Ureter (tissue), 1 donor: ENCODE measurements at regions not wholly inside any gene's neighbourhood (a gene's known extent, or its start where the extent isn't known, plus 50 kb on each side); places are given as distances from the start of the nearest gene placed in this dataset.

Source experiments
- DNase-seq: peaks from one replicate; pipeline ENCODE4 v3.0.0-alpha.2; 2020; ENCODE audit warnings: low spot score
- donor health status: DM: yes; HTN: yes; CAD: no.

DNA sequence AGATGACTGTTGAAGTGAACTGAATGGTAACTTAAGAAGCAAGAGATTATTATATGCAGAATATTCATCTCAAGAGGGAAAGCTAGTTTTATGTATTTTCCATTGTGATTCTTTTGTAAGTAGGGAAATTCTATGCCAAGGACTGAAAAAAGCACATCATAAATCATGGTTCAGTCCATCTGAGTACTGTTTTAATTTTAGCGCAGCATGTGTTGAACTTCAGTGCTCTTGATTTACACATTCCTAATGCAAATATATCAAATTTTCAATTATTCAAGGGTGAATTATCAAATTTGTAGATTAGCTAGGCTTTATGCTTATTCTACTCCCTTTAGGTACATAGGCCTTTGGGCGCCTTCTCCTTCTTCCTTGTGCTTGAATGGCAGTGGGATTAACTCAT lies 50.3 kb upstream of the TCF12 start:
- no peak for DNase-seq

- no peak for DNase-seq
Measured at GRCh38 chr15:56866803-56867202, 51.6 kb upstream of the TCF12 start.

DNA sequence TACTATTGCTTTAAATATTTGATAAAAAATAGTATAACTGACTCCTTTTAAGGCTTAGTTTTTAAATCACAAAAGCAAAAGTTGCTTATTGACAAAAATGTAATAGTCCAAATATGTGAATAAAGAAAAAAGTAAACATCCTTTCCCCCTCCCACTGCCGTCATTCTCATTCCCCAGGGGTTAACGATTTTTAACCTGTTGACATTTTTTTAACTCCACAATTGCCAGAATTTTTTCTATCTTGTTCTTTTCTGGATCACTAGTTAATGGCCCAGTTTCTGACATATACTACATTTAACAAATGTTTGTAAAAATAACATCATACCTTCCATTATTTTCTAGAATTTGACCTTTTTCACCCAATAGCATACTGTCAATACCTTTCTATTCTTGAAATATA lies 60.6 kb upstream of the TCF12 start:
- no peak for DNase-seq

DNA sequence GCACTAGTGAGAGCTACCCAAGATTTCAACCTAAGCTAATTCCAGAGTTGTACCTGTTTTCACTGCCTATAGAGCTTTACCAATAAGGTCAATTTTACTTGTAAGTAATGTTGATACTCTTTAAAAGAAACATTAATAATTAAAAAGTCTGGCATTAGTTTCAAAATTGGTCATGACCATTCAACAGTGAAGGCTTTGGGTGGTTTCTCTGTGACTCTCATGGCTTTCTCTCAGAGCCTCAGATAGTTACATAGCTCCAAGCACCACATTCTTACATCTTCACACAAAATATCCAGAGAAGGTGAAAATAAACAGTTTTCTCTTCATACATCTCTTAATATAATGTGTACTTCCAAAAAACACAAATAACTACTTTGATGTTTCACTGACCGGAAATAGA lies 61.5 kb upstream of the TCF12 start:
- no peak for DNase-seq

DNA sequence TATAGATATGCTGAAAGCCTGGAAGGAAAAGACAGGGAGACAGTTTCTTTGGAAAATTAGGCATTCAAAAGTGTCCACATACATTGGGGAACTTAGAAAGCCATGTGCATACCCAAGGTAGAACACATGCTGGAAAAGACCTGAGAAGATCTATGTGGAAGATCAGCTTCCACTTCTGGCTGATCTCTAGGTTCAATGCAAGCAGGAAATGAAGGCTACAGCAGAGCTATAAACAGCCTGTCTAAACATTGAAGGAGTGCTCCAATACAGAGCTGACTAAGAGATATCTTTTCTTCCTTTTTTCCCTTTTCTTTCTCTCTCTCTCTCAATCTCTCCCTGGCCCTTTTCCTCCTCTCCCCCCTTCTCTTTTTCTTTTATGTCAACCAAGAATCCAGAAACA lies 73.6 kb upstream of the TCF12 start:
- DNase-seq = no peak

GRCh38 chr15:56844471-56844870 lies 74.0 kb upstream of the TCF12 start:
- DNase-seq = no peak

- DNase-seq = no peak
Measured at GRCh38 chr15:56839641-56840040, 78.8 kb upstream of the TCF12 start.

DNA sequence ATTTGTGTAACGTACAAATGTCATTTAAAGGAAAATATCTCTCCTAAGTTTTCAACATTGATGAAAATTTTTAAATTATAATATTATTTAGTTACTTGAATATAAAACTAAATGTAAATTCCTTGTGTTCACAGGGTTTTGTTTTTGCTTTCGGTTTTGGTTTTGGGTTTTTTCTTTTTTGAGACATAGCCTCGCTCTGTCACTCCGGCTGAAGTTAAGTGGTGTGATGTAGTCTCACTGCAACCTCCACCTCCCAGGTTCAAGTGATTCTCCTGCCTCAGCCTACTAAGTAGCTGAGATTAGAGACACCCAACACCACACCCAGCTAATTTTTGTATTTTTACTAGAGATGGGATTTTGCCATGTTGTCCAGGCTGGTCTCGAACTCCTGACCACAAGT lies 79.3 kb upstream of the TCF12 start:
- DNase-seq = no peak

DNA sequence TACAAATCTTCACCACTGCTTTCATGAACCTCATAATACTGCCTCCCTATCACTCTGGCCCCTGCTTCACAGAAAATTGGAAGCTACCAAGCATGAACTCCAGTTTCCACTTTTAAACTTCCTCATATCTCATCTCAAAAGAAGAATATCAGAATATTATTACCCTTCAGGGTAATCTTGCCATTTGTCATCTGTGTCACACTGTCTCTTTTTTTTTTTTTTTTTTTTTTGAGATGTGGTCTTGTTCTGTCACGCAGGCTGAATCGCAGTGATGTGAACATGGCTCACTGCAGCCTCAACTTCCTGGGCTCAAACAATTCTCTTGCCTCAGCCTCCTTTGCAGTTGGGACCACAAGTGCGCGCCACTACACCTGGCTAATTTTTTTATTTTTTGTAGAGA lies 80.4 kb upstream of the TCF12 start:
- DNase-seq = no peak

GRCh38 chr15:56837273-56837672 lies 81.2 kb upstream of the TCF12 start:
- DNase-seq = no peak

DNA sequence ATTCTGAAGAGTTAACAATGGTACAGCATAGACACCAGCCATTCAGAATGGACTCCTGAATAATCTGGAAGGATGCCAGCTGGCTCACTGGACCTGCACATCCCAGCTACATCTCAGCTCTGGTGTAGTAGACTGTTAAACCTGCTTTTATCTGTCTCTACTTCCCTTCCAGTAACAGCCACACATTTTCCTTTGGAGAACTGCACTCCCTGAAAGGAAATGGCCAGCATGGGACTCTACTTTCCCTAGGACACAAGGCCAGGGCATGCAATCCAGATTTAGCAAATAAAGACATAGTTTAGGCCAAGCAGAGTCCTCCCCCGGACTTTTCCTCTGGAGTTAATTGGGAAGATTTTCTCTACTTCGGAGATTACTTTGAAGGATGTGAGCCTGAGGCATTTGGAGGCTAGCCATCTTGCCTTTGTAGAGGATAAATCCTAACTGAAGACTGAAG lies 82.7 kb upstream of the TCF12 start:
- no peak for DNase-seq

DNA sequence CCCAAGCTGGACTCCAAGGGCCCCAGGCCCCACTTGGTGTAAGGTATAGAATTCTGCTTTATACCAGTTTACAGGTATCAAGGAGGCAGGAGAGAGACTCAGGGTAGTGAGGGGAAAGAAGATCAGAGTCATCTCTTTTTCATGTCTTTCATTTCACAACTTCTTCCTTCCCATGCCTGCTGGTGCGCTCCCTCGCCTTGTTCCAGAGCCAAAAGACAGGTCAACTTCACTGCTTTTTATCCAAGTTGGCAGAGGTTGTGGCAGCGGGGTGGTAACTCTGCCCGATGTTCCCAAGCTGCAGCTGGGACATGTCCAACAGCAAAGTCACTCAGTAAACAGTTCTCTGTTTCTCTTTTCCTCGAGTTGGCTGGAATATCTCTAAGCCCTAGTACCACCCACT lies 86.3 kb upstream of the TCF12 start:
- DNase-seq = peak; percentile 53

DNA sequence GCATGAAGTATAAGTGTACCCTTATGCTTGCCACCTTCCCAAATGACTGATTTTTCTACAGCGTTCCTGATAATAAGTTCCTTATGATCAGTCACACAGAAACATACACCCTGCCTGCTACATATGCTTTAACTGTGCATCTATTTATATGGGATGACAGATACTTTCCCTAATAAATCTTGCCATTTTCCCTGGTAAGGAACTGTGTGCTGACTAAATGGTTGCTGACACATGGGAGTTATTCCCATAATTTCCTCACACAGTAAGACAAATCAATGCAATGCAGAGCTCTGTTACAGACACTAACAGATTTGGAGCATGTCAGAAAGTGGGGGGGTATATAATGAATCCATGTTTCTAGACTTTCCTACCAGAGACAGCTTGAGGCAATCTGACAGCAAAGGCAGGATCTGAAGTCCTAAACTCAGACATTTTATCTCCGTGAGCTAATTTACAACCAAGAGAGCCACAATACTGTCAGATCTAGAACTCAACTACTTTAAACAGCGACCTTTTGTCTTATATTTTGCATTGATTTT lies 86.9 kb upstream of the TCF12 start:
- DNase-seq = no peak

DNA sequence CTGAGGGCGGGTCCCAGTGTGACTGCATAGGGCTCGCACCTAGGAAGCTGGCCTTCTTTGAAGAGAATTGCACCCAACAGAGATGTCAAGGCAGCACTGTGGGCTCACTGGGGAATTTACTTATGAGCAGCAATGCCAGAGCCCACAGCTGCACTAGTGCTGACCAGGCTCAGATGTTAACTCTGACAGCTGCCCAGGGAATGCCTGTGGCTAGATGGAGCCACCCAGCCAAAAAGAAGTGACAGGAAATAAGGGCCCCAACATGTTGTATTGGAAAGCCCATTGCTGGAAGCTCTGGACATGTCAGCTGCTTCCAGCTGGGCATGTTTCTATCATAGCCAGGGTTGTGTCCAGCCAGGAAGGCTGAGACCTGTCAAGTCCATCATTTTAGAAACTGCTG lies 90.9 kb upstream of the ZNF280D start:
- DNase-seq = no peak

DNA sequence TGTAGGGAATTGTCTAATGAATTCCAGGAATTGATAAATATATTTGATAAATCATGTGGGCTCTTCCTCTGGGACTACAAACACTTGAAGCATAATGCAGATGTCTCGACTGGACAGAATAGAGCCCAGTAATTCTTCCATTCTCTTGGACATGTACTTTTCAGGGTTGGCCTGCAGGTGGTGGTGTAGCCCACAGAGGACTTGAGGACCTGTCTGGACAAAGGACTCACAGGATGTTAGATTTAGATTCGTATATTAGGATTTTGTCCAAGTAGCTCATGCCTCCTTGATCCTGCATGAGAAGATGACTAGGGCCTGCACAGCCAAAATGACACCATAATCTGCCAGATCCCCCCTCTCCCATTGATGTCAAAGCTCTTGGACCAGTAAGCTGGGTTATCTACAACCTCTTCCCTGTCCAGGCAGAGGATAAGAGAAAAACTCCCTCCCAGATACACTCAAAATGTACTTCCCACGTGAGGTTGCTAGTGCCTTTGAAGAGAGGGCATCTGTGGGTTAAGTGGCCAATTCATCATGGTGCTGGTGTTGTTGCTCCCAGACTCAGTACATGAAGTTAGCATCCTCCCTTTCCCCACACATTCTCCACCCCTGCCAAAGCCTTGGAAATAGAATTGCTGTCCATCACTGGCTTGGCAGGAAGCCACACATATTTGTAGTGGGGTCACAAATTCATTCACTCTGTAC lies 88.6 kb upstream of the ZNF280D start:
- DNase-seq = peak; percentile 61

- DNase-seq = no peak
Measured at GRCh38 chr15:56820333-56820732, 87.0 kb upstream of the ZNF280D start.

GRCh38 chr15:56817321-56818080 lies 84.2 kb upstream of the ZNF280D start:
- no peak for DNase-seq

- DNase-seq = no peak
Measured at GRCh38 chr15:56816781-56817180, 83.5 kb upstream of the ZNF280D start.

- peak; percentile 45 for DNase-seq
Measured at GRCh38 chr15:56815247-56815646, 81.9 kb upstream of the ZNF280D start.

GRCh38 chr15:56814429-56814828 lies 81.1 kb upstream of the ZNF280D start:
- DNase-seq = no peak

DNA sequence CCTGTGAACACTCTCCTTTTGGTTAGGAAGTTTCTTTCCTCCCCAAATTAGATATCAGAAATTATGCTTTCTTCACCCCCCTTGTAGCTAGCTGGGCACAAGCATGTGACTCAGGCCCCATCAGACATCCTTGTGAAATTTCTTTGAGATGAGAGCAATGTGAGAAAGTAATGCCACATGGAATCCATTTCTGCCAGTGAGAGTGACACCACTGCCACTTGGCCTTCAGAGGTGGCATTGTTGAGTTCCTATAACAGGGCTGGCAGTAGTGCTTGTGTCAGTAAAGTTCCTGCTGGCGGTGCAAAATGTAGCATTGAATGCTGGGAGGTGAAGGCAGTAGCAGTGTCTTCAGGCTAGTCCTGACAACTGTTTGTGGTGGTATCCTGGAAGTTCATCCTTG lies 80.7 kb upstream of the ZNF280D start:
- DNase-seq = no peak

- no peak for DNase-seq
Measured at GRCh38 chr15:56812961-56813360, 79.7 kb upstream of the ZNF280D start.

GRCh38 chr15:56812221-56812620 lies 78.9 kb upstream of the ZNF280D start:
- DNase-seq = no peak
